ENCODE measurements at regions not wholly inside any gene's neighbourhood (a gene's known extent, or its start where the extent isn't known, plus 50 kb on each side); places are given as distances from the start of the nearest gene placed in this dataset.

DNA sequence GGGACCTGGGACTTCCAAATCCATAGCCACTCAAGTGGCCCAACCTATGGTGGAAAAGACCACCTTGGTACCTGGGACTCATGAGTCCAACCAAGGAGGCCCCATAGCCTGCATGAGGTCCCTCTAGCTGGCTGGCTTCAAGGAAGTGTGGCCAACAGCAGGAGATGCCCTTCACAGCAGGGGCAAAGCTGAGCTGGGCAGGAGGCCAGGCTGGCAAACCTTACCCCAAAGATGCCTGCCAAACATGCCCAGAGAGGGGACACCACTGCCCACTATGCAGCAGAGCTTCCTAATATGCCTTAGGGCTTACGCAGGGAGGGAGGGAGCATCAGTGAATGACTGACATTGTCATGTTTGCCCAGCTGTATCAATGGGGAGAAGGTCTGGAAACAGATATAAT lies 188.0 kb upstream of the GLI2 start:
- no peak overlapping the region for H4K91ac ChIP-seq (ENCODE audit: low read length)
- H3K4ac ChIP-seq (ENCODE audit: low read depth in 1 of 2, low read length in 2 of 2): no peak overlapping the region
- H3K79me1 ChIP-seq (replicated peaks; ENCODE audit: low read length, poor library complexity, severe bottlenecking): no peaks in the 10 kb centered on the region
- H2AFZ ChIP-seq (ENCODE audit: low read depth, low read length): no peak overlapping the region
- H3K27me3 ChIP-seq (ENCODE audit: control insufficient read depth in 1 of 2, insufficient read depth in 1 of 2, low read length in 2 of 2): peaks cover 11 to 33% of the 10 kb centered on the region in 2 experiments
- no peak overlapping the region for H2BK12ac ChIP-seq (ENCODE audit: low read length in 2 of 2)
- H4K8ac ChIP-seq (ENCODE audit: low read length): no peak overlapping the region
- H2BK15ac ChIP-seq (ENCODE audit: low read depth, poor library complexity, severe bottlenecking): no peak overlapping the region
- no peak overlapping the region for H3K27ac ChIP-seq (ENCODE audit: low read length, poor library complexity, severe bottlenecking)
- H3K14ac ChIP-seq (ENCODE audit: low read length in 2 of 2): no peak overlapping the region
- WGBS: 100% methylated on average over 1 of the region's 1 CpG
- peaks cover 17% of the 10 kb centered on the region for H3K4me1 ChIP-seq (ENCODE audit: control insufficient read depth, insufficient read depth, low read depth, low read length)
- no peak overlapping the region for H3K18ac ChIP-seq (ENCODE audit: low read depth in 1 of 2, low read length in 2 of 2)
- H2BK120ac ChIP-seq (ENCODE audit: low read depth, low read length): no peak overlapping the region
- no peaks in the 10 kb centered on the region for H3K36me3 ChIP-seq (ENCODE audit: control insufficient read depth in 1 of 2, insufficient read depth in 2 of 2, low read depth in 1 of 2, low read length in 2 of 2)
- no peak overlapping the region for H3K9ac ChIP-seq (ENCODE audit: low read length)
- no peak overlapping the region for H3K23ac ChIP-seq (ENCODE audit: low read length in 2 of 2)
- no peak for DNase-seq
- no peak overlapping the region for H3K4me3 ChIP-seq (ENCODE audit: insufficient read depth in 1 of 2, low read depth in 1 of 2, low read length in 2 of 2)
- H2AK5ac ChIP-seq (ENCODE audit: low read length, severe bottlenecking): no peak overlapping the region
- H3K9me3 ChIP-seq (ENCODE audit: control insufficient read depth, low read length): no peaks in the 10 kb centered on the region
- no peak overlapping the region for H2BK5ac ChIP-seq (ENCODE audit: low read depth, low read length, poor library complexity, severe bottlenecking)
- H3K4me2 ChIP-seq (ENCODE audit: low read length, poor library complexity, severe bottlenecking): no peak overlapping the region

DNA sequence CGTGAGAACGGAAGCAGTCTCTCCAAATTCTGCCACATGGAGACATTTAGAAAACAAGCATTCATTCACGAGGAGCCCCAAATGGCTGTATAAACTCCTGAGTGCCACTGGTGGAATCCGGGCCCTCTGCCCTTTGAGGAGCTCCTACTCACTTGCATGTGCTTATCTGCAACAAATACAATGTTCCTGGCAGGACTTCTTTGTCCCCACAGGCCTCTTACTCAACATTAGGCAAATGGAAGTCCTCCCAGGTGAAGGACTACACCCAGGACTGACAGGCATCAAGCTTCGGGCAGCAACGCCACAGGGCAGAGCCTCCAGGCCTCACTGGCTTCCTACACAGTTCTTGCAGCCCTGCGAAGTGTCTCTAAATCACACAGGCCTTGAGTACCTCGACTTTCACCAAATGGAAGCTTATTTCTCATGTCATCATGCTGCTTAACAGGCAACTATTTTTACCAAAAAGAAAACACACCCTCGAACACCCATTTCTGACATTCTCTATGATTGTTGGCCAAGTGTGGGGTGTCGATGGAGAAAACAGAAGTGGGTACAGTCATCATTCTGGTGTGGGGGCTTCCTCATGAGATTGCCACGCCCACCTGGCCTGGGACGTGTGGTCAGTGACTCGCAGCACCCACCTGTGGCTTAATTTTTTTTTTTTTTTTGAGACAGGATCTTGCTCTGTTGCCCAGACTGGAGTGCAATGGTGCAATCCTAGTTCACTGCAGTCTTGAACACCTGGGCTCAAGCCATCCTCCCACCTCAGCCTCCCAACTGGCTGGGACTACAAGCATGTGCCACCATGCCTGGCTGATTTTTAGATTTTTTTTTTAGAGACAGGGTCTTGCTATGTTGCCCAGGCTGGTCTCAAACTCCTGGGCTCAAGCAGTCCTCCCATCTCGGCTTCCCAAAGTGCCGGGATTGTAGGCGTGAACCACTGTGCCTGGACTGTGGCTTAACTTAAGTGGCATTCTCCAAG lies 186.8 kb upstream of the GLI2 start:
- no peak overlapping the region for H3K27ac ChIP-seq (ENCODE audit: low read length, poor library complexity, severe bottlenecking)
- H4K8ac ChIP-seq (ENCODE audit: low read length): no peak overlapping the region
- H2BK15ac ChIP-seq (ENCODE audit: low read depth, poor library complexity, severe bottlenecking): no peak overlapping the region
- H2BK120ac ChIP-seq (ENCODE audit: low read depth, low read length): no peak overlapping the region
- no peak overlapping the region for H3K4ac ChIP-seq (ENCODE audit: low read depth in 1 of 2, low read length in 2 of 2)
- no peak overlapping the region for H2BK5ac ChIP-seq (ENCODE audit: low read depth, low read length, poor library complexity, severe bottlenecking)
- no peak overlapping the region for H3K4me2 ChIP-seq (ENCODE audit: low read length, poor library complexity, severe bottlenecking)
- H3K9me3 ChIP-seq (ENCODE audit: control insufficient read depth, low read length): no peaks in the 10 kb centered on the region
- no peaks in the 10 kb centered on the region for H3K79me1 ChIP-seq (replicated peaks; ENCODE audit: low read length, poor library complexity, severe bottlenecking)
- H3K4me3 ChIP-seq (ENCODE audit: insufficient read depth in 1 of 2, low read depth in 1 of 2, low read length in 2 of 2): no peak overlapping the region
- H3K27me3 ChIP-seq (ENCODE audit: control insufficient read depth in 1 of 2, insufficient read depth in 1 of 2, low read length in 2 of 2): peaks cover 11 to 32% of the 10 kb centered on the region in 2 experiments
- H2AFZ ChIP-seq (ENCODE audit: low read depth, low read length): no peak overlapping the region
- H3K9ac ChIP-seq (ENCODE audit: low read length): no peak overlapping the region
- no peak overlapping the region for H4K91ac ChIP-seq (ENCODE audit: low read length)
- no peak overlapping the region for H3K23ac ChIP-seq (ENCODE audit: low read length in 2 of 2)
- no peak overlapping the region for H2BK12ac ChIP-seq (ENCODE audit: low read length in 2 of 2)
- H3K36me3 ChIP-seq (ENCODE audit: control insufficient read depth in 1 of 2, insufficient read depth in 2 of 2, low read depth in 1 of 2, low read length in 2 of 2): no peaks in the 10 kb centered on the region
- no peak for DNase-seq
- peaks cover 22% of the 10 kb centered on the region for H3K4me1 ChIP-seq (ENCODE audit: control insufficient read depth, insufficient read depth, low read depth, low read length)
- no peak overlapping the region for H3K14ac ChIP-seq (ENCODE audit: low read length in 2 of 2)
- no peak overlapping the region for H3K18ac ChIP-seq (ENCODE audit: low read depth in 1 of 2, low read length in 2 of 2)
- no peak overlapping the region for H2AK5ac ChIP-seq (ENCODE audit: low read length, severe bottlenecking)
- WGBS: 92% methylated on average over 15 of the region's 16 CpGs

DNA sequence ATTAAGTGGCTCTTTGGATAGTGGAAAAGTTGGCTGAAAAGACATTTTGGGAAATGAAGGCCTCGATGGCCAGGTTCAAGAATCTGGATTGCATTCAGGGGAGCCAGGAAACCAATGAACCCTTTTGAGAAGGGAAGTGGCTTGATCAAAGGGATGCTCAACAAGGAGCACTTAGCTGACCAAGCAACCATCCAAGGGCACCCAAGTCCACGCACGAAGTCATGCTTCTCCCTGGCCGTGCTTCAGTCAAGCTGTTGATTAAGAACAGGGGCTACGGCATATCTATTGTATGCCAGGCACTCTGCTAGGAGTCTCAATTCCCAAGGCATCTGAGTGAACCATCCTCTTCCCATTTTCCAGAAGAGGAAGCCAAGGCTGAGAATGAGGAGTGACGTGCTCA lies 185.8 kb upstream of the GLI2 start:
- H3K4me1 ChIP-seq (ENCODE audit: control insufficient read depth, insufficient read depth, low read depth, low read length): peaks cover 22% of the 10 kb centered on the region
- H2AFZ ChIP-seq (ENCODE audit: low read depth, low read length): no peak overlapping the region
- no peak overlapping the region for H2BK12ac ChIP-seq (ENCODE audit: low read length in 2 of 2)
- no peak overlapping the region for H2BK5ac ChIP-seq (ENCODE audit: low read depth, low read length, poor library complexity, severe bottlenecking)
- no peak overlapping the region for H2BK120ac ChIP-seq (ENCODE audit: low read depth, low read length)
- no peak overlapping the region for H3K14ac ChIP-seq (ENCODE audit: low read length in 2 of 2)
- no peaks in the 10 kb centered on the region for H3K9me3 ChIP-seq (ENCODE audit: control insufficient read depth, low read length)
- no peak overlapping the region for H2BK15ac ChIP-seq (ENCODE audit: low read depth, poor library complexity, severe bottlenecking)
- H2AK5ac ChIP-seq (ENCODE audit: low read length, severe bottlenecking): no peak overlapping the region
- WGBS: 95% methylated on average over 6 of the region's 6 CpGs
- no peak overlapping the region for H3K4me3 ChIP-seq (ENCODE audit: insufficient read depth in 1 of 2, low read depth in 1 of 2, low read length in 2 of 2)
- H3K79me1 ChIP-seq (replicated peaks; ENCODE audit: low read length, poor library complexity, severe bottlenecking): no peaks in the 10 kb centered on the region
- H4K91ac ChIP-seq (ENCODE audit: low read length): no peak overlapping the region
- DNase-seq: no peak
- H4K8ac ChIP-seq (ENCODE audit: low read length): no peak overlapping the region
- H3K23ac ChIP-seq (ENCODE audit: low read length in 2 of 2): no peak overlapping the region
- H3K27me3 ChIP-seq (ENCODE audit: control insufficient read depth in 1 of 2, insufficient read depth in 1 of 2, low read length in 2 of 2): peaks cover 18 to 40% of the 10 kb centered on the region in 2 experiments
- no peak overlapping the region for H3K9ac ChIP-seq (ENCODE audit: low read length)
- H3K36me3 ChIP-seq (ENCODE audit: control insufficient read depth in 1 of 2, insufficient read depth in 2 of 2, low read depth in 1 of 2, low read length in 2 of 2): no peaks in the 10 kb centered on the region
- H3K27ac ChIP-seq (ENCODE audit: low read length, poor library complexity, severe bottlenecking): no peak overlapping the region
- no peak overlapping the region for H3K18ac ChIP-seq (ENCODE audit: low read depth in 1 of 2, low read length in 2 of 2)
- H3K4ac ChIP-seq (ENCODE audit: low read depth in 1 of 2, low read length in 2 of 2): no peak overlapping the region
- H3K4me2 ChIP-seq (ENCODE audit: low read length, poor library complexity, severe bottlenecking): no peak overlapping the region

DNA sequence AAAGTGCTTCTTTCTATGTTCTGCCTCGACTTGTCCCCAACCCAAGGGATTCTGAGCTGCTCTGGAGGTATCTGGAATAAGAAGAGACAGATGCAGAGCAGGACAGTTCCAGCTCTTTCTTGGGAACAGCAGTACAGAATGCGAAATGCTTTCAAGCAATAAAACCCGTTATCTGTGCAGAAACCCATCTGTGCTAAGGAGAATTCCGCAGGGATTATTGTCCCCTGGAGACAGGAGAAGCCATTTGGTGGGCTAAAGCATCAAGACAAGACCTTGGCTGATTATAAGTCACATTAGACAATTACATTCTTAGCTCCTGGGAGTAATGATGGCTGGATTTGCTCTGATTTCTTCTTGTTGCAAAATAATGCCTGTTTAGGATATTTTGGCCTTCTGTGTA lies 185.4 kb upstream of the GLI2 start:
- Histone ChIP-seq H3K4me3 (ENCODE audit: insufficient read depth in 1 of 2, low read depth in 1 of 2, low read length in 2 of 2) (no peak overlapping the region), H3K4ac (ENCODE audit: low read depth in 1 of 2, low read length in 2 of 2) (no peak overlapping the region), H2BK12ac (ENCODE audit: low read length in 2 of 2) (no peak overlapping the region), H3K9me3 (ENCODE audit: control insufficient read depth, low read length) (no peaks in the 10 kb centered on the region), H2AFZ (ENCODE audit: low read depth, low read length) (no peak overlapping the region), H2AK5ac (ENCODE audit: low read length, severe bottlenecking) (no peak overlapping the region), H3K23ac (ENCODE audit: low read length in 2 of 2) (no peak overlapping the region), H3K79me1 (replicated peaks; ENCODE audit: low read length, poor library complexity, severe bottlenecking) (no peaks in the 10 kb centered on the region), H3K9ac (ENCODE audit: low read length) (no peak overlapping the region), H3K18ac (ENCODE audit: low read depth in 1 of 2, low read length in 2 of 2) (no peak overlapping the region), H3K14ac (ENCODE audit: low read length in 2 of 2) (no peak overlapping the region), H3K27me3 (ENCODE audit: control insufficient read depth in 1 of 2, insufficient read depth in 1 of 2, low read length in 2 of 2) (peaks cover 18 to 45% of the 10 kb centered on the region in 2 experiments), H3K4me2 (ENCODE audit: low read length, poor library complexity, severe bottlenecking) (no peak overlapping the region), H3K27ac (ENCODE audit: low read length, poor library complexity, severe bottlenecking) (no peak overlapping the region), H4K91ac (ENCODE audit: low read length) (no peak overlapping the region), H3K36me3 (ENCODE audit: control insufficient read depth in 1 of 2, insufficient read depth in 2 of 2, low read depth in 1 of 2, low read length in 2 of 2) (no peaks in the 10 kb centered on the region), H4K8ac (ENCODE audit: low read length) (no peak overlapping the region), H2BK15ac (ENCODE audit: low read depth, poor library complexity, severe bottlenecking) (no peak overlapping the region), H2BK5ac (ENCODE audit: low read depth, low read length, poor library complexity, severe bottlenecking) (no peak overlapping the region), H2BK120ac (ENCODE audit: low read depth, low read length) (no peak overlapping the region), H3K4me1 (ENCODE audit: control insufficient read depth, insufficient read depth, low read depth, low read length) (peaks cover 22% of the 10 kb centered on the region)
- 35% methylated on average over 4 of the region's 4 CpGs for WGBS
- no peak for DNase-seq

Measured in mesenchymal stem cell (in vitro differentiated cells and primary cell).